ENCODE measurements at regions not wholly inside any gene's neighbourhood (a gene's known extent, or its start where the extent isn't known, plus 50 kb on each side); places are given as distances from the start of the nearest gene placed in this dataset.
"Not testable (repeated sequence)": the region's sequence is repeated elsewhere in the genome, so short reads cannot be mapped to it uniquely, and the experiment has no call there.

DNA sequence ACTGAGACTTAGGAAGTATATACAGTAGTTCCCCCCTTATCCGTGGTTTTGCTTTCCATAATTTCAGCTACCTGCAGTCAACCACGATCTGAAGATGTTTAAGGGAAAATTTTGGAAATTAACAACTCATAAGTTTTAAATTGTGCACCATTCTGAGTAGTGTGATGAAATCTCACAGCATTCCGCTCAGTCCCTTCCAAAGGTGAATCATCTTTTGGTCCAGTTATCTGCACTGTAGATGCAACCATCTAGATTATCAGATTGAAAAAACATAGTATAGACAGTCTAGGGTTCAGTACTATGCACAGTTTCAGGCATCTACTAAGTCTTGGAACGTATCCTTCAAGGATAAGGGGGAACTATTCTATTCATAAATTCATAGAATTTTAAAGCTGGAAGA lies 109.0 kb downstream of the ANXA3 start:
- DNase-seq, result no peak
- Mint-ChIP-seq H3K27ac (no peak overlapping the region), H3K36me3 (no peaks in the 10 kb centered on the region), H3K27me3 (no peaks in the 10 kb centered on the region), H3K4me1 (peaks cover 77% of the 10 kb centered on the region), H3K9me3 (no peaks in the 10 kb centered on the region), H3K4me3 (no peak overlapping the region)
- CTCF ChIA-PET, result interaction anchor here (0.7 to 1.6 kb wide), 4 partner anchors 10 to 48 kb away, joined by 3 to 5 read pairs (median 3); no protein-coding TSS in a partner anchor

DNA sequence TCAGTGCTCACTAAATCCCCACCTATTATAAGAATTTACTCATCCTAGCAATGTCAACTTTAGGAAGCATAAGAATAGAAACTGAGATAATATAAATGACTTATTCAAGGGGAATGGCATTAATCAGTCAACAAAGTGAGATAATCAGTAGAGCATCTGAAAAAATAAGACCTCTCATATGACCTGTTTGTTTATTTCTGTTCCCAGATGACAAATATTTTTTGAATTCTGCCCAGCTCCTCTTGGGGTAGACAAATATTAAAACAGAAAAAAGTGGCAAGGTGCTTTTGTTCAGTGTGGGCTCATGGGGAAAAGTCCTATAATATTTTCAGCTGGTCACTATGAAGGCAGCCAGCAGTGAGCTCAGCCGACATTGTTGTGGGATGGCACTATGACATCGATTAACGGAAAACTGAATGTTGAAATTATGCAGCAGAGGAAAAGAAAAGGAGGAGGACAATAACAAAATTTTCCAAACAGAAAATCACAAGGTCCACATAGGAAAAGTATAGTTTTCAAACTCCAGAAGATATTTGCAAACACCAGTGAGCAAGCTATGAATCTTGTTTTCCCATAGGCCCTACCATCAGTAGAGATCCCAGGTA lies 109.6 kb downstream of the ANXA3 start:
- Mint-ChIP-seq H3K4me3 (no peak overlapping the region), H3K4me1 (peaks cover 74% of the 10 kb centered on the region), H3K27ac (no peak overlapping the region), H3K36me3 (no peaks in the 10 kb centered on the region), H3K9me3 (no peaks in the 10 kb centered on the region), H3K27me3 (no peaks in the 10 kb centered on the region)
- DNase-seq, result no peak
- CTCF ChIA-PET, result interaction anchor here (0.9 to 1.6 kb wide), 5 partner anchors 16 to 53 kb away, joined by 3 to 5 read pairs (median 3); no protein-coding TSS in a partner anchor

DNA sequence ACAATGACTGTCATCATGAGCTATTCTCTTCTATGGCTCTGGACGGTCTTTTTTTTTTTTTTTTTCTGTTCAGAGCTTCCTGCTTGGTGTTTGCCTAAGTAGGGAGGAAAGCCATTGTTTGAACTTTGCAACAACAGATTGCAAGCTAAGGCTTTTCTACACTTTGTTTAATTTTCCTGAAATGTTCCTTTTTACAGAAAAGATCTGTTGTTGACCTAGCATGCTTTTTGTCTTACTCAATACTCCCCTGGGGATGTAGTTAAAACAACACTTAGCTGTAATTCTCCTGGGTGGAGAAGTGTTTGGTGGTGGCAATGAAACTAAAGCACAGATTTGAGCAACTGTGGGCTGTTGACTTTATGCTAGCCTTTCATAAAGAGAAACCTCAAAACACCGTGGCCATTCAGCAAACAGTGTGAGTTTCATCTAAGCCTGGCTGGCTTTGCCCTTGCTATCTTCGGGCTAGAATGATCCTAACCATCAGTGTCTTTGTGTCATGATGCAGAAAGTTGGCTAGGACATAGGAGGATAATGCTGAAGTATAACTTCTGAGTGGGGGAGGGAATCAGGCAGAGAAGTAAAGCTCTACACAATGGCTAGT lies 110.5 kb downstream of the ANXA3 start:
- H3K9me3 Mint-ChIP-seq, result no peaks in the 10 kb centered on the region
- H3K36me3 Mint-ChIP-seq, result no peaks in the 10 kb centered on the region
- peaks cover 72% of the 10 kb centered on the region for H3K4me1 Mint-ChIP-seq
- no peak for DNase-seq
- CTCF ChIA-PET, result interaction anchor here (0.9 to 1.6 kb wide), 6 partner anchors 8 to 54 kb away, joined by 3 to 5 read pairs (median 3); no protein-coding TSS in a partner anchor
- H3K4me3 Mint-ChIP-seq, result no peak overlapping the region
- H3K27ac Mint-ChIP-seq, result peak overlapping the region; percentile 79
- H3K27me3 Mint-ChIP-seq, result no peaks in the 10 kb centered on the region

DNA sequence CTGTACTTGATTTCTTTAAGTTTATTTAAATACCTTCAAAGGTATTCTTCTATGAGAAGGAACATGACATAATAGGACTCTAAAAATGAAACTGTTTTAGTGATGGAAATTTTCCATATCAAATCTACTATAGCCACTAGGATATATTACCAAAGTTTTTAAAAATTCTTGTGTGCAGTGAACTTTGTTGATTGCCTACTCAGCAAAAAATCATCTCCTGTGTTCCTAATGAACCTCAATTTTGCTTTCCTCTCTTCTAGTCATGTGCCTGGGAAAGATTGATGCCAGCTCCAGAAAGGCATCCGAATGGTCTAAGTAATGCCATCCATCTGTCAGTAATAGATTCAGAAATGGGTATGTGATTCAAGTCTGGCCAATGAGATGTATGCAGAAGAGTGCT lies 111.1 kb downstream of the ANXA3 start:
- Mint-ChIP-seq H3K27ac (no peak overlapping the region), H3K36me3 (no peaks in the 10 kb centered on the region), H3K4me1 (peaks cover 72% of the 10 kb centered on the region), H3K27me3 (no peaks in the 10 kb centered on the region), H3K9me3 (no peaks in the 10 kb centered on the region), H3K4me3 (no peak overlapping the region)
- DNase-seq, result no peak
- CTCF ChIA-PET, result interaction anchor here (1.0 to 1.4 kb wide), 2 partner anchors 9 to 17 kb away, joined by 3 to 4 read pairs; no protein-coding TSS in a partner anchor

DNA sequence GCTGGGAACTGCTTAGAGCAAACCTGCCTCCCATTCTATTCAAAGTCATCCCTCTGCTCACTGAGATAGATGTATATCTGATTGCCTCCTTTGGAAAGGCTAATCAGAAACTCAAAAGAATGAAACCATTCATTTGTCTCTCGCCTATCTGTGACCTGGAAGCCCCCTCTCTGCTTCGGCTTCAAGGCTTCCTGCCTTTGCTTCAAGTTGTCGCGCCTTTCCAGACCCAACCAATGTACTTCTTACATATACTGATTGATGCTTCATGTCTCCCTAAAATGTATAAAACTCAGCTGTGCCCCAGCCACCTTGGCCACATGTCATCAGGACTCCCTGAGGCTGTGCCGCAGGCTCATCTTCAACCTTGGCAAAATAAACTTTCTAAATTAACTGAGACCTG lies 111.9 kb upstream of the BMP2K start:
- peaks cover 63% of the 10 kb centered on the region for H3K4me1 Mint-ChIP-seq
- H3K9me3 Mint-ChIP-seq, DNase-seq, H3K27ac Mint-ChIP-seq, H3K36me3 Mint-ChIP-seq, H3K27me3 Mint-ChIP-seq, H3K4me3 Mint-ChIP-seq, CTCF ChIA-PET: not testable (repeated sequence)

DNA sequence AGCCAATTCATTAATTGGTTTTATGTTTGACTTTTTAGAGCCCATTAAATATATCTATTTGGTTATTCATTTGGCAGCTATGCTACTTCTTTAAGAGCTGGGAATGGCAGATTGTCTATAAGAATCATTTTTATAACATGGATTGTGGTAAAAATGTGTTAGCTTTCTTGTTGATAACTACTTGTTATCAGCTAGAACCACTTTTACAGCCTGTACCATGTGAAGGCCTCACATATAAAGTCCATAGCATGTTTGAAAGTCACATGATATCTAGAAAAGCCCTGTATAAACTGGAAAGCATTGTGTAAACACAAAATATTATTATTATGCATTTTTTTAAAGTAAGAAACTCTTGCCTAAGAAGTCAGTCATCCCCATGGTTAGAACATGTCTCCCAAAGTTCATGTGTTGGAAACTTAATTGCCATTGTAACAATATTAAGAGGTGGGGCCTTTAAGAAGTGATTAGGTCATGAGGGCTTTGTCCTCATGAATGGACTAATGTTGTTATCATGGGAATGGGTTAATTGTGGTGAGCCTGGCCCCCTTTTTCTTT lies 110.9 kb upstream of the BMP2K start:
- H3K27ac Mint-ChIP-seq, result no peak overlapping the region
- CTCF ChIA-PET, result no interaction called here
- peaks cover 2% of the 10 kb centered on the region for H3K9me3 Mint-ChIP-seq
- peaks cover under 1% of the 10 kb centered on the region for H3K36me3 Mint-ChIP-seq
- DNase-seq, result no peak
- no peak overlapping the region for H3K4me3 Mint-ChIP-seq
- H3K4me1 Mint-ChIP-seq, result peaks cover 58% of the 10 kb centered on the region
- no peaks in the 10 kb centered on the region for H3K27me3 Mint-ChIP-seq

DNA sequence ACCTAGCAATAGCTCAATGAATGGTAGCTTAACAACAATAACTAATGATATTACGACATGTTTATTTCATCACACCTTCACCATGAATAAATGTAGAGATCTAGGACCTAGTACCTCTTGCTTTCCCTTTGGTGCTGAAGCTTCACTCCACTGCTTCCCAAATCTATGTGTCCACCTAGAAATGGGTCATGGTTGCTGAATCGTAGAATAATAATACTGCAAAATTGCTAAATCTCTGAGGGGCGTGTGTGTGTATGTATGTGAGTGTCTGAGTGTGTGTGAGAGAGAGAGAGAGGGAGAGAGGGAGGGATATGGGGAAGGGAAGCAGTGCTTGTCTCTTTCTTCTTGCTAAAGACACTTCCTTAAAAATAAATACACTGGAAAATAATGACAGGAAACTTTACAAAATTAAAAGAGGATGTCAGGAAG lies 109.3 kb upstream of the BMP2K start:
- CTCF ChIA-PET, result interaction anchor here (1.3 kb wide), 1 partner anchor 56 kb away, joined by 3 read pairs; no protein-coding TSS in a partner anchor
- Mint-ChIP-seq H3K36me3 (peaks cover 1% of the 10 kb centered on the region), H3K4me1 (peaks cover 48% of the 10 kb centered on the region), H3K27ac (no peak overlapping the region), H3K9me3 (peaks cover 4% of the 10 kb centered on the region), H3K4me3 (no peak overlapping the region), H3K27me3 (no peaks in the 10 kb centered on the region)
- no peak for DNase-seq

DNA sequence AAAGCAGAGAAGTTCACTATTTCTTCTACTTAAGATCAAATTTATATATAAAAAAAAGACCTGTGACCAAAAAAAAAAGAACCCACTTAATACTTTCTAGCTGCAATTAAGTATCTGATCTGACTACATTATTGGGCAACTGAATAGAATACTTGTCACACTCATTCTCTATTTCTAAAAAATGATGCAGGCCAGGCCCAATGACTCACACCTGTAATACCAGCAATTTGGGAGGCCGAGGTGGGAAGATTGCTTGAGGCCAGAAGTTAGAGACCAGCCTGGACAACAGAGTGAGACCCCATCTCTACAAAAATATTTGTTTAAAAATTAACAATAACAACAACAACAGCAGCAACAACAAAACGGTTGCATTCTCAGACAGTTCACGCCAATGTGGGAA lies 108.8 kb upstream of the BMP2K start:
- Mint-ChIP-seq H3K4me1 (peaks cover 44% of the 10 kb centered on the region), H3K27ac (no peak overlapping the region), H3K9me3 (peaks cover 4% of the 10 kb centered on the region), H3K27me3 (no peaks in the 10 kb centered on the region), H3K4me3 (no peak overlapping the region), H3K36me3 (peaks cover 1% of the 10 kb centered on the region)
- CTCF ChIA-PET, result interaction anchor here (1.0 to 1.3 kb wide), 2 partner anchors 23 to 57 kb away, joined by 3 read pairs; no protein-coding TSS in a partner anchor
- DNase-seq, result no peak

DNA sequence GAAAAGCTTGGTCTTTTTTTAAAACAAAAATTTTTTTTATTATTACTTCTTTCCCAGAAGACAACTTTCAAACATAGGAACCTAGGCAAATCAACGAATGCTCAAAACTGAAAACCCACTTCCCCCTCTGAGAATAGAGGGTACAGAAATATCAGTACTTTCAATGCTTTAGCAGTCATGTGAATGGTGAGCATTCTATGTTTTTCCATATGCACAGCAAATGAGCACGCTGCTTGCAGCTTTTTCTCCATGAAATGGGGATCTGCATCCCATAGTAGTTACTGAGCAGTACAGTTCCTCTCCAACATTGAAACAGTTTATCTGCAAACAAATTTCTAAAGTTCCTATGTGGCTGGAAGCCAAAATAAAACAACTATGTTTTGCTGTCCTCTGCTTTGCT lies 108.4 kb upstream of the BMP2K start:
- Mint-ChIP-seq H3K4me1 (peaks cover 39% of the 10 kb centered on the region), H3K9me3 (peaks cover 4% of the 10 kb centered on the region), H3K4me3 (no peak overlapping the region), H3K27ac (no peak overlapping the region), H3K27me3 (no peaks in the 10 kb centered on the region), H3K36me3 (peaks cover 1% of the 10 kb centered on the region)
- DNase-seq, result no peak
- CTCF ChIA-PET, result interaction anchor here (0.9 to 1.7 kb wide), 4 partner anchors 15 to 151 kb away, joined by 3 to 4 read pairs (median 3); no protein-coding TSS in a partner anchor

DNA sequence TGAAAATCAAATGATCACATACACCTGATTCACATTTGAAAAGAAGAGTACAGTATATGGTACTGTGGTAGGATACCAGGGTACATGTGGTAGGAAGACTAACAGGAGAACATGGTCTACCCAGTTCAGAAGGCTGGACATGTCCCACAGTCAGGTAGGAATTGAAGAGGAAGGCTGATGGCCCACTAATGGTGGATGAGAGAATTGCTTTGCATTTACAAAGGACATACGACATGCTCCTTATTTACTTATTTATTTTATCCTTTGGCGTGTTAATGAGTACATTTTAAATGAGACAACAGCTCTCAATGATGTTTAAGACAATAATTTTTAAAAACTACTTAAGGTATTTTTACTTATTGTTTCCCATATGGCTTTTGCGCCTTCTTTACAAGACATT lies 106.7 kb upstream of the BMP2K start:
- H3K27ac Mint-ChIP-seq, result no peak overlapping the region
- DNase-seq, result no peak
- no peaks in the 10 kb centered on the region for H3K27me3 Mint-ChIP-seq
- peaks cover 4% of the 10 kb centered on the region for H3K9me3 Mint-ChIP-seq
- H3K36me3 Mint-ChIP-seq, result peaks cover 1% of the 10 kb centered on the region
- H3K4me1 Mint-ChIP-seq, result peaks cover 24% of the 10 kb centered on the region
- CTCF ChIA-PET, result interaction anchor here (0.6 to 1.7 kb wide), 3 partner anchors 11 to 119 kb away, joined by 3 to 4 read pairs (median 4); no protein-coding TSS in a partner anchor
- H3K4me3 Mint-ChIP-seq, result no peak overlapping the region

DNA sequence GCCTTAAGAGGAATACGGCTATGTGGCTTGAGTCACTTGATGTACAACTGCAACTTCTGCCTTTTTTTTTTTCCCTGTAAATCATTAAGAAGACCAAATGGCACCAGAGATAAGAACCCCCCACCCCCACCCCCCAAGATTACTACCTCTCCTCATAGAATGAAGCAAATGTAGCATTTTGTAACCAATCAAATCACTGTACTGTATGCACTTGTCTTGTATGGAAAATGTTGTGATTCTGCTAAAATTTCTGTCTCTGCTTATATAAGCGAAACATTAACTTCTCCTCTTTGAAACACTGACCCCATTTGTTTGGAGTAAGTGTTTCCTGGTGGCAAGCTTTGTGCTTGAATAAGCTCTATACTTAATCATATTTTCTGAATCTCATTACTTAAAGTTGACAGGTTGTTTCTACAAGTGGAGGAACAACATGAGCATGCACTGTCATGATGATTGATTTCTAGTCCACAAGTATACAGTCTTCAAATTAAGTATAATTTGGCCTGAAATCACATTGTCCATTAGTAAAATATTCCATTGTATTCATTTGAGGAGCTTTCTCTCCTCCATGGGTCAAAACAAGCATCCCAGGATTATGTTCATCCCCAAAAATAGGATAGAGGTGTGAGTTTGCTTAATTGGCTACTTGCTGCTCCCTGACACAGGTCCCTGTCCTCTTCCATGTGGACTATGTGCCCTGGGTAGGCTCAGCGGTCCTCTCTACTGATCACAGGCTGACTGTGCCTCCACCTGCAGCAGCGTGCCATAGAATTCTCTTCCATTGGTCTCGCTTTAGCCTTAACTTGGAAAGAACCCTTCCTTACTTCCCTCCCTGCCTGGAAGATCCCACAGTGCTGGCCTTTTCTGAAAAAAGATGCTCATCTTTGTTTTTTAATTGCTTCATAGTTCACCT lies 104.0 kb upstream of the BMP2K start:
- H3K27ac Mint-ChIP-seq, result no peak overlapping the region
- CTCF ChIA-PET, result no interaction called here
- peaks cover 7% of the 10 kb centered on the region for H3K9me3 Mint-ChIP-seq

DNA sequence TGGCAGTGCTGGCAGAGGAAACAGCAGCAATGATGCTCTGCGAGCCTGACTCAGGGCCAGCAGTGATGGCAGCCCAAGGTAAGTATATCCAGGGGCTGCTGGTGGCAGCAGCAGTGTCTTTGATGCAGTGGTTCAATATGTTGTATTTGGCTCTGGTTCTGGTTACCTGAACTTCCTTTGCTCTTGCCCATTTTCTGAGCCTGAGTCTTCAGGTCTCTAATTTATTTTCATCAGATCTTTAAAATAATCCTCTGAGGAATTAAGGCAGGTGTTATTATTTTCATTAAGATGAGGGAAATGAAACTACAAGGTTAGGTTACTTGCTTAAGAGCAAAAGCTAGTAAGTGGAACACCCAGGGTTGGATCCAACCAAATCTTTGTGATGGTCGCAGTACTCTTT lies 102.8 kb upstream of the BMP2K start:
- Mint-ChIP-seq H3K4me1 (peaks cover 2% of the 10 kb centered on the region), H3K36me3 (peaks cover 1% of the 10 kb centered on the region), H3K4me3 (no peak overlapping the region), H3K27ac (no peak overlapping the region), H3K27me3 (no peaks in the 10 kb centered on the region), H3K9me3 (peaks cover 7% of the 10 kb centered on the region)
- DNase-seq, result no peak
- CTCF ChIA-PET, result no interaction called here

More for the DNA sequence above, 104.0 kb upstream of the BMP2K start:
- H3K36me3 Mint-ChIP-seq, result peaks cover 1% of the 10 kb centered on the region
- H3K4me1 Mint-ChIP-seq, result peaks cover 12% of the 10 kb centered on the region
- no peak for DNase-seq
- H3K4me3 Mint-ChIP-seq, result no peak overlapping the region
- no peaks in the 10 kb centered on the region for H3K27me3 Mint-ChIP-seq

DNA sequence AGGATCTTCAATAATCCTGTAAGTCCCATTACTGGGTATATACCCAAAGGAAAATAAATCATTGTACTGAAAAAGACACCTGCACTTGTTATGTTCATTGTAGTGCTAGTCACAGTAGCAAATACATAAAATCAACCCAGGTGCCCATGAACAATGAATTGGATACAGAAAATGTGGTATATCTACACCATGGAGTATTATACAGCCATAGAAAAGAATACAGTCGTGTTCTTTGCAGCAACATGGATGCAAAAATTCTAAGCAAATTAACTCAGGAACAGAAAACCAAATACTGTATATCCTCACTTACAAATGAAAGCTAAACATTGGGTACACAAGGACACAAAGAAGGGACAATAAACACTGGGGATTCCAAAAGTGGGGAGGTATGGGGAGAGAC lies 100.8 kb upstream of the BMP2K start:
- peaks cover 6% of the 10 kb centered on the region for H3K27me3 Mint-ChIP-seq
- H3K36me3 Mint-ChIP-seq, result peaks cover under 1% of the 10 kb centered on the region
- H3K4me1 Mint-ChIP-seq, result no peaks in the 10 kb centered on the region
- H3K9me3 Mint-ChIP-seq, result peaks cover 5% of the 10 kb centered on the region
- H3K4me3 Mint-ChIP-seq, result no peak overlapping the region
- no peak for DNase-seq
- no peak overlapping the region for H3K27ac Mint-ChIP-seq
- CTCF ChIA-PET, result no interaction called here

DNA sequence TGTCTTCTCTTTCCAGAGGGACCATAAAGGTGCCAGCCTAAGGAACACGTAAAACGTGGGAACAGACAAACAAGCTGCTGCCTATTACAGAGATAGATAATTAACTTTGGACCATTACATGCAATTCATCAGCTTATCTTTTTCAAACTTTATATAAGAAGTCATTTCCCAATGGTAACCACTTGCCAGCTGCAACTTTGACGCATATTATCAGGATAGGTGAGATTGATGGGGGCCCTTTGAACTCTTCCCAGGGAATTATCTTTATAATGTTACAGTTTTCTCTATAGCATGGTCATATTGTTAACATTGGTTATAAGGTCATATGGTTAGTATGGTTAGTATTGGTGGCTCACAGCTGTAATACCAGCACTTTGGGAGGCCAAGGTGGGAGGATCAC lies 94.1 kb upstream of the BMP2K start:
- Mint-ChIP-seq H3K36me3 (no peaks in the 10 kb centered on the region), H3K4me3 (no peak overlapping the region), H3K27ac (no peak overlapping the region), H3K27me3 (peaks cover 6% of the 10 kb centered on the region), H3K9me3 (no peaks in the 10 kb centered on the region), H3K4me1 (no peaks in the 10 kb centered on the region)
- no peak for DNase-seq
- CTCF ChIA-PET, result interaction anchor here (1.6 kb wide), 1 partner anchor 13 kb away, joined by 4 read pairs; no protein-coding TSS in a partner anchor

Measured in activated naive CD4-positive, alpha-beta T cell treated with anti-CD3 and anti-CD28 coated beads, Interleukin-2, amount 10 ng/mL, durations not matched to agents 7 days and 5 days (primary cell).